M059J (cell line): ENCODE measurements at regions not wholly inside any gene's neighbourhood (a gene's known extent, or its start where the extent isn't known, plus 50 kb on each side); places are given as distances from the start of the nearest gene placed in this dataset.
A peak's percentile ranks its signal among the peaks of the same experiment; 100 is the strongest.

Experiments
- DNase-seq: peaks from one replicate; pipeline ENCODE4 v3.0.0-alpha.2; 2012; ENCODE audit warnings: low read depth

- DNase-seq: peak; percentile 35
Observed at GRCh38 chr13:104357174-104357573, 1291.0 kb upstream of the SLC10A2 start.

- DNase-seq: no peak
Observed at GRCh38 chr13:104355041-104355670, 1288.9 kb upstream of the SLC10A2 start.

- DNase-seq: no peak
Observed at GRCh38 chr13:104327211-104327610, 1261.0 kb upstream of the SLC10A2 start.

- DNase-seq: no peak
Observed at GRCh38 chr13:104326523-104326922, 1260.3 kb upstream of the SLC10A2 start.

- DNase-seq: no peak
Observed at GRCh38 chr13:104321756-104322155, 1255.5 kb upstream of the SLC10A2 start.

GRCh38 chr13:104320446-104320845 is 1254.2 kb upstream of the SLC10A2 start:
- DNase-seq: no peak

GRCh38 chr13:104318121-104318520 is 1251.9 kb upstream of the SLC10A2 start:
- peak; percentile 44 for DNase-seq

GRCh38 chr13:104315606-104316005 is 1249.4 kb upstream of the SLC10A2 start:
- DNase-seq: peak; percentile 90

GRCh38 chr13:104314926-104315535 is 1248.8 kb upstream of the SLC10A2 start:
- peak; percentile 33 for DNase-seq

- no peak for DNase-seq
Observed at GRCh38 chr13:104314321-104314720, 1248.1 kb upstream of the SLC10A2 start.

GRCh38 chr13:104310861-104311260 is 1244.6 kb upstream of the SLC10A2 start:
- DNase-seq: peak; percentile 34

GRCh38 chr13:104309431-104309830 is 1243.2 kb upstream of the SLC10A2 start:
- no peak for DNase-seq

- DNase-seq: peak; percentile 65
Observed at GRCh38 chr13:104301171-104301975, 1235.2 kb upstream of the SLC10A2 start.

GRCh38 chr13:104297075-104297474 is 1230.9 kb upstream of the SLC10A2 start:
- no peak for DNase-seq

GRCh38 chr13:104296286-104296685 is 1230.1 kb upstream of the SLC10A2 start:
- no peak for DNase-seq

- peak; percentile 59 for DNase-seq
Observed at GRCh38 chr13:104295537-104295936, 1229.3 kb upstream of the SLC10A2 start.

- DNase-seq: peak; percentile 45
Observed at GRCh38 chr13:104289400-104289799, 1223.2 kb upstream of the SLC10A2 start.

- DNase-seq: no peak
Observed at GRCh38 chr13:104288496-104288895, 1222.3 kb upstream of the SLC10A2 start.

GRCh38 chr13:104286566-104287290 is 1220.5 kb upstream of the SLC10A2 start:
- DNase-seq: peak; percentile 40

GRCh38 chr13:104281910-104282309 is 1215.7 kb upstream of the SLC10A2 start:
- DNase-seq: no peak

GRCh38 chr13:104270731-104271130 is 1204.5 kb upstream of the SLC10A2 start:
- no peak for DNase-seq

GRCh38 chr13:104267206-104267811 is 1201.1 kb upstream of the SLC10A2 start:
- DNase-seq: no peak
